ENCODE measurements at regions not wholly inside any gene's neighbourhood (a gene's known extent, or its start where the extent isn't known, plus 50 kb on each side); places are given as distances from the start of the nearest gene placed in this dataset.
A peak's percentile ranks its signal among the peaks of the same experiment; 100 is the strongest.
"Not testable (repeated sequence)": the region's sequence is repeated elsewhere in the genome, so short reads cannot be mapped to it uniquely, and the experiment has no call there.

- Histone ChIP-seq H3K4me1 (ENCODE audit: low read depth) (no peaks in the 10 kb centered on the region), H3K9me3 (no peaks in the 10 kb centered on the region), H3K4me3 (no peak overlapping the region), H3K36me3 (ENCODE audit: low read depth) (no peaks in the 10 kb centered on the region)
- DNase-seq (no peak), ATAC-seq (no peak)
- intact Hi-C loops (cut with DNase I, micrococcal nuclease), result no loop called here
- no peak for TF ChIP-seq CTCF (IDR thresholded peaks at IDR 0.05)
Measured at GRCh38 chr5:131000289-131000688, 164.8 kb downstream of the HINT1 start.

GRCh38 chr5:130996720-130997119 lies 168.3 kb downstream of the HINT1 start:
- H3K4me3 ChIP-seq; DNase-seq; H3K9me3 ChIP-seq; H3K4me1 ChIP-seq (ENCODE audit: low read depth); ATAC-seq; intact Hi-C loops (cut with DNase I, micrococcal nuclease); H3K36me3 ChIP-seq (ENCODE audit: low read depth): not testable (repeated sequence)

DNA sequence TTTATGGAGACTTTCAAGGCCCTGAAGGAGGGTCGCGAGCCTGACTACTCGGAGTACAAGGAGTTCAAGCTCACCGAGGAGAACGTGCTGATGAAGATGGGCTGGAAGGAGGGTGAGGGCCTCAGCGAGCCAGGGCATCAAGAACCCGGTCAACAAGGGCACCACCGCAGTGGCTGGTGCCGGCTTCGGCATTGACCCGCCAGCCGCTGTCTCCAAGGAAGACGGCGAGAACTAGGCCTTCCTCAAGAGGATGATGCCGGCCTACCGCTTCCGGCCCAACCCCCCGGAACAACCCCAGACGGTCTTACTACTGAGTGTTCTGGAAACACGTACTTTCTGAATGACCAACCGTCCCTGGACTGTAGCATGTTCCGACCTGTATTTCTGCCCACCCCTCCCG lies 169.2 kb downstream of the HINT1 start:
- no peaks in the 10 kb centered on the region for H3K9me3 ChIP-seq
- intact Hi-C loops (cut with DNase I, micrococcal nuclease), result no loop called here

GRCh38 chr5:130995254-130995515 lies 169.9 kb downstream of the HINT1 start:
- Histone ChIP-seq H3K4me3 (no peak overlapping the region), H3K36me3 (ENCODE audit: low read depth) (no peaks in the 10 kb centered on the region), H3K4me1 (ENCODE audit: low read depth) (no peaks in the 10 kb centered on the region), H3K9me3 (no peaks in the 10 kb centered on the region)
- intact Hi-C loops (cut with DNase I, micrococcal nuclease), result no loop called here
- no peak for TF ChIP-seq CTCF (IDR thresholded peaks at IDR 0.05)
- DNase-seq, result no peak
- no peak for ATAC-seq

More for the DNA sequence above, 169.2 kb downstream of the HINT1 start:
- no peak for TF ChIP-seq CTCF (IDR thresholded peaks at IDR 0.05)
- DNase-seq (peak in 1 of 3 donors; percentile 46), ATAC-seq (no peak)
- no peaks in the 10 kb centered on the region for H3K4me1 ChIP-seq (ENCODE audit: low read depth)
- no peak overlapping the region for H3K4me3 ChIP-seq
- no peaks in the 10 kb centered on the region for H3K36me3 ChIP-seq (ENCODE audit: low read depth)

DNA sequence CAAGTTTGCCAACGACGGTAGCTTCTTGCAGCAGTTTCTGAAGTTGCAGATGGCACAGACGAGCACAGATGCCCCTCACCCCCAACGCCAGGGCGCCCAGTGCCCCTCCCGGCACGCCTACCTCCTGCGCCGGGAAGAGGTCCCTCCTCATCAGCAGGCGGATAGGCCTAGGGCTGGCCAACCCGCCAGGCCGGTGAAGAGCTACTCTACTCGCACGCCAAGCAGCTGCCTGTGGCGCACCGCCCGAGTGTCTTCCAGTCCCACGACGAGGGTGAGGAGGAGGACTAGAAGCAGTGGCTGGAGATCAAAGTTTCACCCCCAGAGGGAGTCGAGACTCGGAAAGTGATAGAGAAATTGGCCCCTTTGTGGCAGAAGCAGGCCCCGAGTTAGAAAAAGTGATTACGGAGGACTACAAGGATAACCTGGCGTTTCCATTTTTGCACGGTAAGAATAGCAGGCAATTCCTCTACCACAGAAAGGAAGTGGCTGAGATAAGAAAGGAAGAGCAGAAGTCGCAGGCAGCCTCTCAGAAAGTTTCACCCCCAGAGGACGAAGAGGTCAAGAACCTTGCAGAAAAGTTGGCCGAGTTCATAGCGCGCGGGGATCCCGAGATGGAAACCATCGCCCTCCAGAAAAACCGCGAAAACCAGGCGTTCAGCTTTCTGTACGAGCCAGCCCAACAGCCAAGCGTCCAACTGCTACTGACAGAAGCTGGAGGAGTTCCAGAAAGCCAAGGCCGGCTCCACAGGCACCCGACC lies 170.4 kb downstream of the HINT1 start:
- ATAC-seq, result no peak
- no peak for DNase-seq
- H3K9me3 ChIP-seq, result no peaks in the 10 kb centered on the region
- no peaks in the 10 kb centered on the region for H3K4me1 ChIP-seq (ENCODE audit: low read depth)
- intact Hi-C loops (cut with DNase I, micrococcal nuclease), result no loop called here
- TF ChIP-seq CTCF (IDR thresholded peaks at IDR 0.05), result no peak
- no peaks in the 10 kb centered on the region for H3K36me3 ChIP-seq (ENCODE audit: low read depth)
- no peak overlapping the region for H3K4me3 ChIP-seq

GRCh38 chr5:130992621-130993020 lies 172.4 kb downstream of the HINT1 start:
- Histone ChIP-seq H3K4me1 (ENCODE audit: low read depth) (no peaks in the 10 kb centered on the region), H3K9me3 (no peaks in the 10 kb centered on the region), H3K4me3 (no peak overlapping the region), H3K36me3 (ENCODE audit: low read depth) (no peaks in the 10 kb centered on the region)
- intact Hi-C loops (cut with DNase I, micrococcal nuclease), result no loop called here
- no peak for DNase-seq
- no peak for TF ChIP-seq CTCF (IDR thresholded peaks at IDR 0.05)
- ATAC-seq, result no peak
